Activated effector memory CD4-positive, alpha-beta T cell treated with anti-CD3 and anti-CD28 coated beads, Interleukin-2, amount 50 U/mL, for 16 hours (primary cell): ENCODE measurements at regions not wholly inside any gene's neighbourhood (a gene's known extent, or its start where the extent isn't known, plus 50 kb on each side); places are given as distances from the start of the nearest gene placed in this dataset.

Experiments
- DNase-seq: peaks from one replicate; pipeline ENCODE4 v3.0.0-alpha.2; 2020

GRCh38 chr19:31718032-31718431 is 368.8 kb upstream of the TSHZ3 start:
- DNase-seq: no peak

DNA sequence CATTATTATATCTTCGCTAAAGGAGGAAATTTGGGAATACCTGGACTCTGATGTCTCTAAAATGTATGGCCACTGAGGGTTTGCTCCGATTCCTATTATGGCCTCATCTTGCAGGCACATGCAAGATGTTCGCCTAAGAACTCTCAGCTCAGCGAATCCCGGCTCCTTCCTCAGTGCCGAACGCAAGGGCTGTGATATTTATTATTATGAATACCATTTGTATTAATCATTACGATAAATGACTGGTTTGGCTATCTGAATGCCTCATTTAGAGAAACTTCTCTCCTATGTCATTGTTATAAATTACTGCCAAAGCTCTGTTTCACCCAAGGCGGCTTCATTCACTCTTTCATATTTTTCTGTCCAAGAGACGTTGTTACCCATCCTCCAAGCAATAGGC is 369.7 kb upstream of the TSHZ3 start:
- no peak for DNase-seq

DNA sequence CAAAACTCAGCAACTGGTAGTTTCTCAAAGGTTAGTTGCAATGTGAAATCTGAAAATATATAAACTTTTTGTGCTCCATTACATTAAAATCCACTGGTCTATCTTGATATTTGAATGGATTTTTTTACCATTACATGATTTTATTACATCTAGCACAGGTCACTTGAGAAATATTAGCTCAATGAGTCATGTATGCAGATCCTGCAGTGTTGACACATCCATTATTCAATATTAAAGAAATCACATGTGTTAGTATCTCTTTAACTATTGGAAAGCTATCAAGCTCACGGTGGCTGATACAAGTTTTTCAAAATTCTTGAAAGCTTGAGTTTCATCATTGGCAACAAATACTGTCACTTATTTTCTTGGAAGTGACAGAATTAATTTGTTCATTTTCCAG is 373.9 kb upstream of the TSHZ3 start:
- no peak for DNase-seq

DNA sequence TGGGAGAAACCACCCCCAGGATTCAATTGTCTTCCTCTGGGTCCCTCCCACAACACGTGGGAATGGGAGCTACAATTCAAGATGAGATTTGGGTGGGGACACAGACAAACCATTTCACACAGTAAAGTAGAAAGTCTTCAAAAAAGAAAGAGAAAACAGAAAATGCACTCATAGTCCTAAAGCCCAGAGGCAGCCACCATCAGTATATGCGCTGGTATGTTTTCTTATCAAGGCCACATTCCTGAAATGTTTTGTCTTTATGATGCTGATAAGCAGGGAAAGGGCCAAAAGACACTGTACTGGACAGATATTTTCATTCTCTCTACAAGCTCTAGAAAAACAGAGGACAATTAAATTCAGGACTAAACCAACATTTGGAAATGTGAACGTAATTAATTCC is 375.8 kb upstream of the TSHZ3 start:
- DNase-seq: no peak

DNA sequence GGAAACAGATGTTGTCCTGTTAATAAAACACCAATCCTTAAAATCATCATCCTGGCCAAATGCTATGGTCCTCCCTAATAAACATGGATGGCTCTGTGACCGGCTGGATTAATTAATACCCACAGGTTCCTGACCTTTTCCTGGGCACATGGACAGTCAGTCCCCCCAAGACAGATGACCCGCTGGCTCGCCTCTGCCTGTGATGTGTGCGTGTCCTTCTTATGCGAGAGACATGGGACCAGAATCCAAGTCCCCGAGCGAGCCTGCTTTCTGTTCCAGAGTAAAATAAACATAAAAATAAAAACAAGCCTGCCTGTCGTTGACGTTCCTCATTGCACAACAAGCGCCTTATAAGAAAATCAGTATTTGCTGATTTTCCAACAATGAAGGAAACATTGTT is 378.3 kb upstream of the TSHZ3 start:
- no peak for DNase-seq

GRCh38 chr19:31730270-31730669 is 381.0 kb upstream of the TSHZ3 start:
- no peak for DNase-seq

DNA sequence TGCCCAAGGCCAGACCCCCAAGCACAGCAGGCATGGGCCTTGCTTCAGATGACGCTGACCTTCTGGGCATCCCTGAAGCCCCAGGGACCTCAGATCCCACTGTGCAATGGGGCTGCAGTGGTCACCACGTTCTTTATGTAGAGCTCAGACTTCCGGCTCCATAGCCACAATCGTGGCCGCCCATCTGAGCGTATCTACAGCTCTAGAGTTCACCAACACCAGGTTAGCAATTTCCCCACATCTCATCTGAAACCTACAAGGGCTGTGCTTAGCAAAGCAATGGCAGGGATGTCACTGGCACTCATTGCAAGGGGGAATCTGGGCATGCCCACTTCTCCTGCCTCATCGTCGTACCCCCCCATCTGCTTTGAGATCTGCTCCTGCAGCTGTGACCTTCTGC is 384.4 kb upstream of the TSHZ3 start:
- no peak for DNase-seq

DNA sequence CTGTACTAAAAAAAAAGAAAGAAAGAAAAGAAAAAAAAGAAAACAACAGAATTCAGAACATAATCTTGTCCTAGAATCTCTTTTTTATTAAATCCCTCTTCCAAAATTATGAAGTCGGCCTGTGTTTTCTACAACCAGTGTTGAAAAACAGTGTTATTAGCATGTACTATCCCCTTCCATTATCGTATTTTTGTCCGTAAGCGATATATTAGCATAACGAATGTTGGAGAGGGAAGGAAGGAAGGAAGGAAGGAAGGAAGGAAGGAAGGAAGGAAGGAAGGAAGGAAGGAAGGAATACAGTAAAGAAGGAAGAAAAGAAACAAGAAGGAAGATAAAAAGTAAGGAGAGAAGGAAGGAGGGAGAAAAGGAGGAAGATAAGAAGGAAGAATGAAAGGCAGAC is 393.0 kb upstream of the TSHZ3 start:
- no peak for DNase-seq

- no peak for DNase-seq
Measured at GRCh38 chr19:31745731-31746130, 396.5 kb upstream of the TSHZ3 start.

GRCh38 chr19:31749231-31749630 is 400.0 kb upstream of the TSHZ3 start:
- no peak for DNase-seq

DNA sequence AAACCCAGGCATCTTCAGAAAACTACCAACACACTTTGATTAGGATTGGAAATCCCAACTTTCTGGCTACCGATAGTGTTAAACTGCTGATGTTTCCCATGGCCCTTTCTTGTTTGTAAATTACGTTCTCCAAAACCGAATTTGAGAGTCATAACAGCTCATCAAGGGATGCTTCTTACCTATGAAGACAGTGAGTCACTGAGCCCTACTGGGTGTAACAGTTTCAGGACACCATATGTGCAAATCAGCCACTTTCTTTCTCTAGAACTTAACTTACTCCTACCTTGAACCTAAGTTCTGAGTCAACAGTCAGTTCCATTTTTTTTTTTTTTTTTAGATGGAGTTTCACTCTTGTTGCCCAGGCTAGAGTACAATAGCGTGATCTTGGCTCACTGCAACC is 410.1 kb upstream of the TSHZ3 start:
- no peak for DNase-seq

GRCh38 chr19:31761281-31761913 is 412.2 kb upstream of the TSHZ3 start:
- DNase-seq: no peak

DNA sequence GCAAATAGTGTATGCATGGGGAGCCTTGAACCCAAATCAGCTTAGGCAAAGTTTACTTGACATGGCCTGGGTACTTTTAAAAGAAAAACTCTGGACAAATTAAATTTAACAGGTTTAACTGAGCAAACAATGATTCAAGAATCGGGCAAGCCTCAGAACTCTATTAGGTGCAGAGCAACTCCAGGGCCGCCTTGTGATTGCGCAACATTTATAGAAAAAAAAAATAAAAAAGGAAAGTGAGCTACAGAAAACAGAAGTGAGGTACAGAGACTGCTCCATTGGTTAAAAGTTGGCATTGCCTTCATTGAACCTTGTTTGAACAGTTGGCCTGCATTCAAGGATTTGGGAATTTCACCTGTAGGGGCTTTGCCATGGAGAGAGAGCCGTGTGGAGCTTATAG is 421.0 kb upstream of the TSHZ3 start:
- DNase-seq: no peak

DNA sequence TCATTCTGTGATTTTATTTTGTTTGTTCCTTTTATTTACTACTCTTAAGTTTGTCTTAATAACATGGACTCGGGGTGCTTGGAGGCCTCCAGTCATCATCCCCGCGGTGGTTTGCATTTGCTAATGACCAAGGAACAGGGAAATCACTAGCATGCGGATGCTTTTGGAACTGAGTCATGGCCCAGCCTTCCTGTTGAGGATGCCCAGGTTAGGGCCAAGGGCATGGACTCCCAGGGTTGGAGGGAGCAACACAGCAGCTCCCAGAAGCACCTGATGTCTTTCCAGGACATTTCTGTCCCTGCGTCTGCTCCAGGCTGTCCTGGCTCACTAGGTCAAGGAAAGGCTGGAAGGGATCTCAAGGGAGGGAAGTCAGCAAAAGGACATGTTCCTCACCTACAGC is 423.7 kb upstream of the TSHZ3 start:
- DNase-seq: no peak

- no peak for DNase-seq
Measured at GRCh38 chr19:31781542-31781941, 432.3 kb upstream of the TSHZ3 start.

DNA sequence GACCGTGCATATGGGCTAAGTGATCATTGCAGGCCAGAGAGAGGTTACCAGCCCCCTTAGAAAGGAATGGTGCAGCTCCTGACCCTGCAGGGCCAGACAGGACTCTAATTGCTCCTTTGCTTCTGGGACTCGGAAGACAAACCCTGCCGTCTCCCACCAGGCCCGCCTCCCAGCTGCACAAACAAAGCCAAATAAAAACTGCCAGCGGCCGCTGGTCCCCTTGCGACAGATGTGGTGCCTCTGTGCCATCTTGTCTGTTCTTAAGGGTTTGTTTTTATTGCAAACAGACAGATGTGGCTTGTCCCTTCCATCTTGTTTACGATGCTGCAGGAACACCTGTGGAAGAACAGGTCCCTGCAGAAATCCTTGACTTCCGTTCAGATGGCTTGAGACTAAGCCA is 434.4 kb upstream of the TSHZ3 start:
- DNase-seq: no peak

DNA sequence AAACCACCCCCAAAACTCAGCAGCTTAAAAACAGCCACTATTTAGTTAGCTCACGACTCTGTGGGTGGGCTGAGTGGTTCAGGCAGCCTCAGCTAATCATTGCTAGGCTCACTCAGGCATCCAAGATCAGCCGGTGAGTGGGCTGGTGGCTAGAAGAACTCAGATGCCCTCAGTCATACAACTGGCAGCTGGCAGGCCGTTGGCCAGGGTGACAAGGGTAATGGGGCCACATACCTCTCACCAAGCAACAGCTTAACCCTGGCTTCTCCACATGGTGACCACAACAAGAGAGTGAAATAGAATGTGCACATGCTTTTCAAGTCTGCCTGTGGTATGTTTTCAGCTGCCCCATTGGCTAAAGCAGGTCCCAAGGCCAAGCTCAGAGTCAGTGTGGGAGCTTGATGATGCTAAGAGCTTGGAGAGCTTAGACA is 435.4 kb upstream of the TSHZ3 start:
- no peak for DNase-seq

GRCh38 chr19:31801611-31802010 is 452.4 kb upstream of the TSHZ3 start:
- DNase-seq: no peak

- no peak for DNase-seq
Measured at GRCh38 chr19:31803835-31804446, 454.7 kb upstream of the TSHZ3 start.

GRCh38 chr19:31804668-31805067 is 455.4 kb upstream of the TSHZ3 start:
- DNase-seq: no peak

DNA sequence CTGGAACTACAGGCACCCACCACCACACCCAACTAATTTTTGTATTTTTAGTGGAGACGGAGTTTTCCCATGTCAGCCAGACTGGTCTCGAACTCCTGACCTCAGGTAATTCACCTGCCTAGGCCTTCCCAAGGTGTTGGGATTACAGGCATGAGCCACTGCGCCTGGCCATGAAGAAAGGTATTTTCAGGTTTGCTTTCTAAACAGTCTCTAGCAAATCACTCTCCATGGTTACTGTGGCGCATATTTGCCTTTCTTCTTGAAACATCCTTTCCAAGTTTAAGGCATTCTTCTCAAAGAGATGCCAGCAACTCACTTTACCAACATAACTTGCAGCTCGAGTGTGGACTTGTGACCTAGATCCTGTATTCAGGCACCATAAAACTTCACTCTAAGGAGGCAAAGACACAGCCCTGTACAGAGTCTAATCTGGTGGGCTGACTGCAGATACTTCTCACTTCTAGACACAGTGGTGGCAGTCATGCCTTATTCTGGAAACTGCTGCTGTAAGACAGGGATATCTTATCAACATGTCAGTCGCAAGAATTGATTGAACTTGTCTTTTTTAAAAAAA is 461.4 kb upstream of the TSHZ3 start:
- DNase-seq: no peak

DNA sequence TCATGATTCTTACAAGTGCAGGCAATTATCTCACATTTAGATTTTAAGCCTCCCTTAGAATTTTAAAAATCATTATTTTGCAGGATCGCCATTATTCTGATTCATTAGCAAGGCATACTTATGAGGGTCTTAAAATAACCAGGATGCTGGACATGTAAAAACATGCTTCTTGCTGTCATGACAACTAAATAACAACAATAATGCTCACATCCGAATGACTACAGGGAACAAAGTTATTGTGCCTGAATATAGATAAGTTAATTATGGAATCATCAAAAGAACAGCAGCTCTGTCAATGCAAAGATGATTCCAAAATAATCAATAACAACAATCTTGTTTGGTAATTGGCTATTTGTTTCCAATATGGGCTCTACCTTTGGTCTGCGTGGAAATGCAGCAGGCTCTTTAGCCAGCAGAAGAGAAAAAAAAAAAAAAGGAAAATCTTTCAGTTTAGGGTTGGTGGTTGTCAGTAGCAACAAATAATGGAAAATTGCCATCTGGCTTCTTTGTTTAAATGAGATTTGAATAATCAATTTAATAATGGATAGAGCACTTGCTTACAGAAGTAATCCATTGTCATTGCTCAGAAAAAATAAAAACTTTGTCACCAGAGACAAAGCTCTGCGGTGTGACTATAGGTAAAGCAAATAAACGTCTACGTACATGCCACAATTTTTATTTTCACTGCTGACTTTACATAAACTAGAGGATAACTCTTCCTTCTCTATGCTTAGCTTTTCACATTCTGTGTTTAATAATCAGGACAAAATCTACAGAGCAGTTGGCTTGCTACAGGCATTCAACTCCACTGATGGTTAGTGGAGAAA is 468.9 kb upstream of the TSHZ3 start:
- no peak for DNase-seq

GRCh38 chr19:31818798-31819105 is 469.5 kb upstream of the TSHZ3 start:
- no peak for DNase-seq

DNA sequence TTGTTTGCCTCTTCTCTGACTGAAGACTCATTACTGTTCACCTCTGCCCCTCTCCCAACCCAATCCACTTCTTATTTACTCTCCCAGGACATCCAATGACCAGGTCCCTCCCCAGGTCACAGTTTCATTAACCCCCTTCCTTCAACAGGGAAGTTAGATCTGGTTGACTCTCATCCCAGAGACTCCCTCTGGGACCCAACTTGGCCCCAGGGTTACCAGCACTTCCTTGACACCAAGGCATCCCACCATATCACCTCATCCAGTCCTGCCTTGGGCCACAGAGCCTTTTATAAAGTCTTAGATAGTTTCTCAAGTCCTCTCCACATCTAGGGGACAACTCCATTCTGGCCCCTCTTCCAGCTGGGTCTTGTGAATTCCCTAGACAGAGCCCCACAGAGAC is 470.6 kb upstream of the TSHZ3 start:
- DNase-seq: no peak
